ENCODE measurements at regions not wholly inside any gene's neighbourhood (a gene's known extent, or its start where the extent isn't known, plus 50 kb on each side); places are given as distances from the start of the nearest gene placed in this dataset.

GRCh38 chr4:81747242-81747930, 275.7 kb upstream of the RASGEF1B start:
- 43 to 57% methylated on average over 2 of the region's 2 CpGs for WGBS, 2 donors (ENCODE audit: low coverage in 1 of 2)

GRCh38 chr4:81746773-81747172, 275.1 kb upstream of the RASGEF1B start:
- in situ Hi-C loops (cut with MboI; ENCODE audit: low pct_ligation_motif_present in 1 of 4, low pct_unique_long_range_greater_than_20kb in 1 of 4, low sequenced_read_pairs in 3 of 4) (no loop called here), intact Hi-C loops (cut with DNase I; ENCODE audit: low total_unique reads) (no loop called here)
- no peak for TF ChIP-seq CTCF (IDR thresholded peaks at IDR 0.05)
- TF ChIP-seq POLR2A (IDR thresholded peaks at IDR 0.05) = no peak
- no peak for TF ChIP-seq POLR2AphosphoS5 (IDR thresholded peaks at IDR 0.05)
- DNase-seq = no peak
- WGBS, 2 donors (ENCODE audit: low coverage in 1 of 2) = 66% methylated on average over 1 of the region's 1 CpG; no CpG with 5 or more reads in 1 of the 2 donors
- H3K27ac ChIP-seq = no peak overlapping the region
- H3K27me3 ChIP-seq = no peaks in the 10 kb centered on the region
- no peaks in the 10 kb centered on the region for H3K36me3 ChIP-seq
- no peaks in the 10 kb centered on the region for H3K4me1 ChIP-seq
- no peaks in the 10 kb centered on the region for H3K9me3 ChIP-seq
- H3K4me3 ChIP-seq = no peak overlapping the region

More at GRCh38 chr4:81747242-81747930, 275.7 kb upstream of the RASGEF1B start:
- no peak for DNase-seq
- no peak for TF ChIP-seq EP300 (IDR thresholded peaks at IDR 0.05; ENCODE audit: low read depth)
- TF ChIP-seq POLR2A (IDR thresholded peaks at IDR 0.05) = no peak
- no peak for TF ChIP-seq POLR2AphosphoS5 (IDR thresholded peaks at IDR 0.05)
- no peak for TF ChIP-seq CTCF (IDR thresholded peaks at IDR 0.05)
- no peaks in the 10 kb centered on the region for H3K9me3 ChIP-seq
- in situ Hi-C loops (cut with MboI; ENCODE audit: low pct_ligation_motif_present in 1 of 4, low pct_unique_long_range_greater_than_20kb in 1 of 4, low sequenced_read_pairs in 3 of 4) = no loop called here
- H3K27me3 ChIP-seq = no peaks in the 10 kb centered on the region
- intact Hi-C loops (cut with DNase I; ENCODE audit: low total_unique reads) = no loop called here
- H3K27ac ChIP-seq = no peak overlapping the region
- no peak overlapping the region for H3K4me3 ChIP-seq
- no peaks in the 10 kb centered on the region for H3K4me1 ChIP-seq
- H3K36me3 ChIP-seq = no peaks in the 10 kb centered on the region

GRCh38 chr4:81746071-81746470, 274.4 kb upstream of the RASGEF1B start:
- H3K27ac ChIP-seq = no peak overlapping the region
- TF ChIP-seq POLR2AphosphoS5 (IDR thresholded peaks at IDR 0.05) (no peak), EP300 (IDR thresholded peaks at IDR 0.05; ENCODE audit: low read depth) (no peak), CTCF (IDR thresholded peaks at IDR 0.05) (no peak), POLR2A (IDR thresholded peaks at IDR 0.05) (no peak)
- DNase-seq = no peak
- no peaks in the 10 kb centered on the region for H3K27me3 ChIP-seq
- H3K36me3 ChIP-seq = no peaks in the 10 kb centered on the region
- no peak overlapping the region for H3K4me3 ChIP-seq
- 79 to 86% methylated on average over 2 of the region's 2 CpGs for WGBS, 2 donors (ENCODE audit: low coverage in 1 of 2)
- no peaks in the 10 kb centered on the region for H3K4me1 ChIP-seq
- intact Hi-C loops (cut with DNase I; ENCODE audit: low total_unique reads) = no loop called here
- no peaks in the 10 kb centered on the region for H3K9me3 ChIP-seq
- in situ Hi-C loops (cut with MboI; ENCODE audit: low pct_ligation_motif_present in 1 of 4, low pct_unique_long_range_greater_than_20kb in 1 of 4, low sequenced_read_pairs in 3 of 4) = no loop called here

GRCh38 chr4:81745050-81745449, 273.3 kb upstream of the RASGEF1B start:
- in situ Hi-C loops (cut with MboI; ENCODE audit: low pct_ligation_motif_present in 1 of 4, low pct_unique_long_range_greater_than_20kb in 1 of 4, low sequenced_read_pairs in 3 of 4) (no loop called here), intact Hi-C loops (cut with DNase I; ENCODE audit: low total_unique reads) (no loop called here)
- no peak for DNase-seq
- Histone ChIP-seq H3K9me3 (no peaks in the 10 kb centered on the region), H3K4me3 (no peak overlapping the region), H3K36me3 (no peaks in the 10 kb centered on the region), H3K27me3 (no peaks in the 10 kb centered on the region), H3K27ac (no peak overlapping the region), H3K4me1 (no peaks in the 10 kb centered on the region)
- WGBS, 2 donors (ENCODE audit: low coverage in 1 of 2) = 52 to 80% methylated on average over 1 to 3 of the region's 3 CpGs
- TF ChIP-seq POLR2AphosphoS5 (IDR thresholded peaks at IDR 0.05) = no peak
- no peak for TF ChIP-seq CTCF (IDR thresholded peaks at IDR 0.05)
- no peak for TF ChIP-seq POLR2A (IDR thresholded peaks at IDR 0.05)
- no peak for TF ChIP-seq EP300 (IDR thresholded peaks at IDR 0.05; ENCODE audit: low read depth)

Measured in transverse colon (tissue), 4 donors.